ENCODE measurements at regions not wholly inside any gene's neighbourhood (a gene's known extent, or its start where the extent isn't known, plus 50 kb on each side); places are given as distances from the start of the nearest gene placed in this dataset.

DNA sequence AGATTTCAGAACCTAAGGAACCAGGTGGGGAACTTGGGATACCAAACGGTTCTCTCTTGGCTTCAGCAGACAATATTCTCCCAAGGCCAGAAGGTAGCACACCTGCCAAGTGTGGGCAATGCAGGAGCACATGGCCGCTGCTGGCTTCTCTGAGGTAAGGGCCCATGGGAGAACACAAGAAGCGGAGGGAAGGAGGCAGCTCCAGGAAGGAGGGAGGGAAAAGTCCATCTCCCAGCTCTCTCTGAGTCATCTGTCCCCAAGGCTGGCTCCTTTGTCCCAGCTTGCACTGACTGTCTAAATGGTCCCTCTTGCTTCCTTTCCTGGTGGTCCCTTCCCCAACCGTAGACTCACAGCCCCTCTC, 557.9 kb upstream of the CADM1 start:
- Histone ChIP-seq H3K9me3 (no peaks in the 10 kb centered on the region), H3K4me3 (no peak overlapping the region), H3K36me3 (no peaks in the 10 kb centered on the region), H3K27me3 (no peaks in the 10 kb centered on the region), H3K27ac (no peak overlapping the region), H3K4me1 (no peaks in the 10 kb centered on the region)
- DNase-seq: no peak
- TF ChIP-seq, protein P1, sequence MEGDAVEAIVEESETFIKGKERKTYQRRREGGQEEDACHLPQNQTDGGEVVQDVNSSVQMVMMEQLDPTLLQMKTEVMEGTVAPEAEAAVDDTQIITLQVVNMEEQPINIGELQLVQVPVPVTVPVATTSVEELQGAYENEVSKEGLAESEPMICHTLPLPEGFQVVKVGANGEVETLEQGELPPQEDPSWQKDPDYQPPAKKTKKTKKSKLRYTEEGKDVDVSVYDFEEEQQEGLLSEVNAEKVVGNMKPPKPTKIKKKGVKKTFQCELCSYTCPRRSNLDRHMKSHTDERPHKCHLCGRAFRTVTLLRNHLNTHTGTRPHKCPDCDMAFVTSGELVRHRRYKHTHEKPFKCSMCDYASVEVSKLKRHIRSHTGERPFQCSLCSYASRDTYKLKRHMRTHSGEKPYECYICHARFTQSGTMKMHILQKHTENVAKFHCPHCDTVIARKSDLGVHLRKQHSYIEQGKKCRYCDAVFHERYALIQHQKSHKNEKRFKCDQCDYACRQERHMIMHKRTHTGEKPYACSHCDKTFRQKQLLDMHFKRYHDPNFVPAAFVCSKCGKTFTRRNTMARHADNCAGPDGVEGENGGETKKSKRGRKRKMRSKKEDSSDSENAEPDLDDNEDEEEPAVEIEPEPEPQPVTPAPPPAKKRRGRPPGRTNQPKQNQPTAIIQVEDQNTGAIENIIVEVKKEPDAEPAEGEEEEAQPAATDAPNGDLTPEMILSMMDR (IDR thresholded peaks at IDR 0.05): no peak
- no peak for TF ChIP-seq POLR2A (IDR thresholded peaks at IDR 0.05)

DNA sequence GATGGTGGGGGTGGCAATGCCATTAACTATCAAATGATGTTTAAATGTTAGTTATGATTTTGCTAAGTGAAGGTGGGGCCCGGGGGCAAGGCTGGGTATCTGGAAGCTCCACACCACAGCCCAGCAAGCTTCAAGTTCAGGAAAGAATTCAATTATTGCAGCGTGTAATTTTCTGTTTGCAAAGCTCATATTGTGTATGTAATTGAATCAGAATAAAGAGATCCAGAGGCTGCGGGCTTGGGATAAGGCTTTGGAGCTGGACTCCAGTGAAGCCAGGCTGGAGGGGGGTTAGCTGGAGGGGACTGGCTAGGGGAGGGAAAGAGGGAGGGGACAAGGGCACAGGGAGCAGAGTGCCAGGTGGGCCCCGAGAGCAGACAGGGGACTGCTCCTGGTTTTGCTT, 557.1 kb upstream of the CADM1 start:
- no peaks in the 10 kb centered on the region for H3K36me3 ChIP-seq
- no peak for DNase-seq
- no peaks in the 10 kb centered on the region for H3K4me1 ChIP-seq
- no peaks in the 10 kb centered on the region for H3K9me3 ChIP-seq
- H3K27me3 ChIP-seq: no peaks in the 10 kb centered on the region
- H3K27ac ChIP-seq: no peak overlapping the region
- no peak overlapping the region for H3K4me3 ChIP-seq
- no peak for TF ChIP-seq POLR2A (IDR thresholded peaks at IDR 0.05)
- TF ChIP-seq, protein P1 (IDR thresholded peaks at IDR 0.05): no peak

GRCh38 chr11:116059919-116060318, 555.7 kb upstream of the CADM1 start:
- no peak overlapping the region for H3K27ac ChIP-seq
- H3K9me3 ChIP-seq: no peaks in the 10 kb centered on the region
- no peak overlapping the region for H3K4me3 ChIP-seq
- TF ChIP-seq, protein P1 (IDR thresholded peaks at IDR 0.05): no peak
- TF ChIP-seq POLR2A (IDR thresholded peaks at IDR 0.05): no peak
- H3K27me3 ChIP-seq: no peaks in the 10 kb centered on the region
- H3K36me3 ChIP-seq: no peaks in the 10 kb centered on the region
- no peaks in the 10 kb centered on the region for H3K4me1 ChIP-seq
- DNase-seq: no peak

DNA sequence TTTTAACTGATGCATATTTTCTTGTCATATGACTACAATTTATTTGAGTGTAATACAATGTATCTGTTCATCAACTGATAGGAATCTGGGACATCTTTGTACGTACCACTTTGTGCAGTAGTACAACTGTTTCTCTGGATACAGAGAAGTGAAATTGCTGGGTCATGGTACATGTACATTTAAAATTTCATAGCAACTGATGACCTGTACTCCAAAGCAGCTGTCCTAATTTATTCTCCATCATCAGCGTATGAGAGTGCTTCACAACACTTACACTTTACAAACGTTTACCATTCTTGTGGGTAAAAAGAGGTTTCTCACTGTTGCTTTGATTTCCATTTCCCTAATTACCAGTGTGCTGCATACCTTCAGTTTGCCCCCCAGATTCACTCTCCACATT, 552.8 kb upstream of the CADM1 start:
- DNase-seq: no peak
- H3K9me3 ChIP-seq: no peaks in the 10 kb centered on the region
- no peak overlapping the region for H3K4me3 ChIP-seq
- no peak overlapping the region for H3K27ac ChIP-seq
- no peaks in the 10 kb centered on the region for H3K36me3 ChIP-seq
- no peaks in the 10 kb centered on the region for H3K27me3 ChIP-seq
- H3K4me1 ChIP-seq: no peaks in the 10 kb centered on the region
- TF ChIP-seq POLR2A (IDR thresholded peaks at IDR 0.05): no peak
- TF ChIP-seq, protein P1 (IDR thresholded peaks at IDR 0.05): no peak

DNA sequence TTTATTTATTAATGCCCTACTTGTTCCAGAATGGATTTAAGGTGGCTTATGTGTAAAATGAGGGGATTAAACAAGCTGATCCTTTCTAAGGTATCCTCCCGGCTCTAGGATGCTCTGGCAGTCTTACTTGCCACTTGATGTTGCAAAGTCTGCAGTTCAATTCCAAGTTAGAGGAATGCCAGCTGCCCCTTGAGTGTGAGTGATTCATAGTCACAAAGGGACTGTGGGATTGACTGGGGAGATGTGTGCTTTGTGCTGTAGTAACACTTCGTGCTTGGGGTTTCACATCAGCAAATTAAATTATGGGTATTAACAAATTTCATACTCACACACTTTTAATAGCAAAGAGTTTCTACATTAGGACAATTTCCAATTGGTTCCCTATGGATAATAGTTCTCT, 550.8 kb upstream of the CADM1 start:
- Histone ChIP-seq H3K4me1 (no peaks in the 10 kb centered on the region), H3K36me3 (no peaks in the 10 kb centered on the region), H3K27ac (no peak overlapping the region), H3K4me3 (no peak overlapping the region), H3K27me3 (no peaks in the 10 kb centered on the region), H3K9me3 (no peaks in the 10 kb centered on the region)
- TF ChIP-seq, protein P1 (IDR thresholded peaks at IDR 0.05): no peak
- TF ChIP-seq POLR2A (IDR thresholded peaks at IDR 0.05): no peak
- DNase-seq: no peak

- Histone ChIP-seq H3K9me3 (no peaks in the 10 kb centered on the region), H3K27me3 (no peaks in the 10 kb centered on the region), H3K4me3 (no peak overlapping the region), H3K27ac (no peak overlapping the region), H3K36me3 (no peaks in the 10 kb centered on the region), H3K4me1 (no peaks in the 10 kb centered on the region)
- TF ChIP-seq, protein P1 (IDR thresholded peaks at IDR 0.05): no peak
- TF ChIP-seq POLR2A (IDR thresholded peaks at IDR 0.05): no peak
- no peak for DNase-seq
Measured at GRCh38 chr11:116053548-116053919, 549.3 kb upstream of the CADM1 start.
